ENCODE measurements at regions not wholly inside any gene's neighbourhood (a gene's known extent, or its start where the extent isn't known, plus 50 kb on each side); places are given as distances from the start of the nearest gene placed in this dataset.
A peak's percentile ranks its signal among the peaks of the same experiment; 100 is the strongest.

GRCh38 chr6:56752534-56752933 is 109.8 kb upstream of the DST start:
- no peak for DNase-seq (ENCODE audit: low read depth)
- H3K4me3 ChIP-seq (ENCODE audit: low read length), result no peak overlapping the region
- no peak for TF ChIP-seq CTCF (IDR thresholded peaks at IDR 0.05; ENCODE audit: insufficient read depth, low read depth, low read length, missing control alignments)

GRCh38 chr6:56752009-56752408 is 109.3 kb upstream of the DST start:
- no peak for TF ChIP-seq CTCF (IDR thresholded peaks at IDR 0.05; ENCODE audit: insufficient read depth, low read depth, low read length, missing control alignments)
- H3K4me3 ChIP-seq (ENCODE audit: low read length), result no peak overlapping the region
- DNase-seq (ENCODE audit: low read depth), result peak; percentile 62

- no peak for TF ChIP-seq CTCF (IDR thresholded peaks at IDR 0.05; ENCODE audit: insufficient read depth, low read depth, low read length, missing control alignments)
- no peak overlapping the region for H3K4me3 ChIP-seq (ENCODE audit: low read length)
- no peak for DNase-seq (ENCODE audit: low read depth)
Measured at GRCh38 chr6:56751604-56752003, 108.9 kb upstream of the DST start.

GRCh38 chr6:56750686-56751085 is 108.0 kb upstream of the DST start:
- H3K4me3 ChIP-seq (ENCODE audit: low read length), result no peak overlapping the region
- no peak for TF ChIP-seq CTCF (IDR thresholded peaks at IDR 0.05; ENCODE audit: insufficient read depth, low read depth, low read length, missing control alignments)
- DNase-seq (ENCODE audit: low read depth), result no peak

GRCh38 chr6:56749632-56750151 is 107.0 kb upstream of the DST start:
- no peak for TF ChIP-seq CTCF (IDR thresholded peaks at IDR 0.05; ENCODE audit: insufficient read depth, low read depth, low read length, missing control alignments)
- H3K4me3 ChIP-seq (ENCODE audit: low read length), result no peak overlapping the region
- peak; percentile 93 for DNase-seq (ENCODE audit: low read depth)

GRCh38 chr6:56746767-56747504 is 104.2 kb upstream of the DST start:
- H3K4me3 ChIP-seq (ENCODE audit: low read length), result no peak overlapping the region
- no peak for TF ChIP-seq CTCF (IDR thresholded peaks at IDR 0.05; ENCODE audit: insufficient read depth, low read depth, low read length, missing control alignments)
- peak; percentile 59 for DNase-seq (ENCODE audit: low read depth)

- no peak for DNase-seq (ENCODE audit: low read depth)
Measured at GRCh38 chr6:56745971-56746370, 103.3 kb upstream of the DST start.

More at GRCh38 chr6:56745971-56746370, 103.3 kb upstream of the DST start:
- H3K4me3 ChIP-seq (ENCODE audit: low read length), result no peak overlapping the region
- no peak for TF ChIP-seq CTCF (IDR thresholded peaks at IDR 0.05; ENCODE audit: insufficient read depth, low read depth, low read length, missing control alignments)
